GM12892 (cell line): ENCODE measurements at regions not wholly inside any gene's neighbourhood (a gene's known extent, or its start where the extent isn't known, plus 50 kb on each side); places are given as distances from the start of the nearest gene placed in this dataset.

ENCODE experiments used
- POLR2A ChIP-seq: IDR thresholded peaks from 2 replicates; pipeline ENCODE4 v1.6.1; 2011; ENCODE audit warnings: low read depth, low read length, control low read depth
- POLR2AphosphoS5 ChIP-seq: IDR thresholded peaks from 2 replicates; pipeline ENCODE4 v1.6.1; 2011; ENCODE audit warnings: low read depth, low read length, control low read depth

- TF ChIP-seq POLR2AphosphoS5: no peak
- no peak for TF ChIP-seq POLR2A
These were observed 106.6 kb upstream of the AMN1 start for GRCh38 chr12:31835276-31835882.
